ENCODE measurements at regions not wholly inside any gene's neighbourhood (a gene's known extent, or its start where the extent isn't known, plus 50 kb on each side); places are given as distances from the start of the nearest gene placed in this dataset.
"Not testable (repeated sequence)": the region's sequence is repeated elsewhere in the genome, so short reads cannot be mapped to it uniquely, and the experiment has no call there.

- Histone ChIP-seq H3K27me3 (no peaks in the 10 kb centered on the region), H3K4me1 (no peaks in the 10 kb centered on the region), H3K9me3 (no peaks in the 10 kb centered on the region), H3K36me3 (no peaks in the 10 kb centered on the region), H3K4me3 (no peak overlapping the region), H3K27ac (no peak overlapping the region)
- no peak for TF ChIP-seq CTCF (IDR thresholded peaks at IDR 0.05)
- ATAC-seq = no peak
- intact Hi-C loops (cut with DNase I) = no loop called here
- DNase-seq = no peak
These were observed 139.2 kb downstream of the ASMT start for GRCh38 chrX:1754077-1754476.

- no peak overlapping the region for H3K4me3 ChIP-seq
- no peaks in the 10 kb centered on the region for H3K4me1 ChIP-seq
- intact Hi-C loops (cut with DNase I) = no loop called here
- DNase-seq (no peak), ATAC-seq (no peak)
- H3K9me3 ChIP-seq = no peaks in the 10 kb centered on the region
- no peak overlapping the region for H3K27ac ChIP-seq
- no peaks in the 10 kb centered on the region for H3K36me3 ChIP-seq
- TF ChIP-seq CTCF (IDR thresholded peaks at IDR 0.05) = no peak
- no peaks in the 10 kb centered on the region for H3K27me3 ChIP-seq
These were observed 148.4 kb downstream of the ASMT start for GRCh38 chrX:1763294-1763693.

GRCh38 chrX:1764883-1765364, 150.1 kb downstream of the ASMT start:
- DNase-seq; H3K4me3 ChIP-seq; ATAC-seq; H3K9me3 ChIP-seq; intact Hi-C loops (cut with DNase I); H3K36me3 ChIP-seq; H3K27me3 ChIP-seq; H3K27ac ChIP-seq; H3K4me1 ChIP-seq: not testable (repeated sequence)

GRCh38 chrX:1767026-1767425, 152.2 kb downstream of the ASMT start:
- intact Hi-C loops (cut with DNase I) = no loop called here
- Histone ChIP-seq H3K27me3 (no peaks in the 10 kb centered on the region), H3K9me3 (no peaks in the 10 kb centered on the region), H3K36me3 (no peaks in the 10 kb centered on the region), H3K4me3 (no peak overlapping the region), H3K27ac (no peak overlapping the region), H3K4me1 (no peaks in the 10 kb centered on the region)
- TF ChIP-seq CTCF (IDR thresholded peaks at IDR 0.05) = no peak
- DNase-seq (no peak), ATAC-seq (no peak)

- no peak for TF ChIP-seq CTCF (IDR thresholded peaks at IDR 0.05)
- no peaks in the 10 kb centered on the region for H3K4me1 ChIP-seq
- intact Hi-C loops (cut with DNase I) = no loop called here
- no peak overlapping the region for H3K4me3 ChIP-seq
- H3K27me3 ChIP-seq = no peaks in the 10 kb centered on the region
- ATAC-seq = no peak
- DNase-seq = no peak
- H3K36me3 ChIP-seq = no peaks in the 10 kb centered on the region
- no peaks in the 10 kb centered on the region for H3K9me3 ChIP-seq
- H3K27ac ChIP-seq = no peak overlapping the region
These were observed 164.0 kb downstream of the ASMT start for GRCh38 chrX:1778817-1779216.

GRCh38 chrX:1779626-1780025, 164.8 kb downstream of the ASMT start:
- H3K9me3 ChIP-seq = no peaks in the 10 kb centered on the region
- ATAC-seq = no peak
- H3K4me1 ChIP-seq = no peaks in the 10 kb centered on the region
- intact Hi-C loops (cut with DNase I) = no loop called here
- TF ChIP-seq CTCF (IDR thresholded peaks at IDR 0.05) = no peak
- DNase-seq = no peak
- no peaks in the 10 kb centered on the region for H3K27me3 ChIP-seq
- no peak overlapping the region for H3K27ac ChIP-seq
- no peak overlapping the region for H3K4me3 ChIP-seq
- H3K36me3 ChIP-seq = no peaks in the 10 kb centered on the region

Measured in upper lobe of right lung (tissue), 1 donor.